ENCODE measurements at regions not wholly inside any gene's neighbourhood (a gene's known extent, or its start where the extent isn't known, plus 50 kb on each side); places are given as distances from the start of the nearest gene placed in this dataset.

DNA sequence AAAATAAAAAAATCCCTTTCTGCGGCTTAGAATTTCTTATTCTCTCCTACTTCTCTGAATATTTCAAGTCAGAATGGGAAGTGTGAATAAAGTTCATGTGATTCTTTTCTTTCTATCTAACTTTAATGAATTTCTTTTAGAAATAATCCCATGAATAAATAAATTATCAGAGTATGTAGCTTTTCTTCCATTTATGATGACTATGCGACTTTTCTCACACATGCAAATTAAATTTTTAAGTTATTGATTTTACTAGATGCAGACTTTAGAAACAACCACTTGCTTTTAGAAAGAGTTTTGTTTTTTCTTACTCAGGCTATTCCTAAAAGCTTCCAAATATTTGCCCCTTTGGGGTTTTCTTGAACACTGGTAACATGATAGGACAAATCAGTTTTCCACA, 477.7 kb upstream of the AGTR1 start:
- Histone ChIP-seq H3K36me3 (ENCODE audit: low read depth, missing control alignments) (no peaks in the 10 kb centered on the region), H3K27ac (no peak overlapping the region), H3K27me3 (no peaks in the 10 kb centered on the region), H3K4me3 (no peak overlapping the region), H3K9me3 (no peaks in the 10 kb centered on the region), H3K4me1 (no peaks in the 10 kb centered on the region)
- intact Hi-C loops (cut with DNase I; ENCODE audit: low total_unique reads) = no loop called here
- TF ChIP-seq, protein P1, sequence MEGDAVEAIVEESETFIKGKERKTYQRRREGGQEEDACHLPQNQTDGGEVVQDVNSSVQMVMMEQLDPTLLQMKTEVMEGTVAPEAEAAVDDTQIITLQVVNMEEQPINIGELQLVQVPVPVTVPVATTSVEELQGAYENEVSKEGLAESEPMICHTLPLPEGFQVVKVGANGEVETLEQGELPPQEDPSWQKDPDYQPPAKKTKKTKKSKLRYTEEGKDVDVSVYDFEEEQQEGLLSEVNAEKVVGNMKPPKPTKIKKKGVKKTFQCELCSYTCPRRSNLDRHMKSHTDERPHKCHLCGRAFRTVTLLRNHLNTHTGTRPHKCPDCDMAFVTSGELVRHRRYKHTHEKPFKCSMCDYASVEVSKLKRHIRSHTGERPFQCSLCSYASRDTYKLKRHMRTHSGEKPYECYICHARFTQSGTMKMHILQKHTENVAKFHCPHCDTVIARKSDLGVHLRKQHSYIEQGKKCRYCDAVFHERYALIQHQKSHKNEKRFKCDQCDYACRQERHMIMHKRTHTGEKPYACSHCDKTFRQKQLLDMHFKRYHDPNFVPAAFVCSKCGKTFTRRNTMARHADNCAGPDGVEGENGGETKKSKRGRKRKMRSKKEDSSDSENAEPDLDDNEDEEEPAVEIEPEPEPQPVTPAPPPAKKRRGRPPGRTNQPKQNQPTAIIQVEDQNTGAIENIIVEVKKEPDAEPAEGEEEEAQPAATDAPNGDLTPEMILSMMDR (IDR thresholded peaks at IDR 0.05) = no peak
- 93 to 98% methylated on average over 2 of the region's 2 CpGs for WGBS, 2 donors
- DNase-seq = no peak

DNA sequence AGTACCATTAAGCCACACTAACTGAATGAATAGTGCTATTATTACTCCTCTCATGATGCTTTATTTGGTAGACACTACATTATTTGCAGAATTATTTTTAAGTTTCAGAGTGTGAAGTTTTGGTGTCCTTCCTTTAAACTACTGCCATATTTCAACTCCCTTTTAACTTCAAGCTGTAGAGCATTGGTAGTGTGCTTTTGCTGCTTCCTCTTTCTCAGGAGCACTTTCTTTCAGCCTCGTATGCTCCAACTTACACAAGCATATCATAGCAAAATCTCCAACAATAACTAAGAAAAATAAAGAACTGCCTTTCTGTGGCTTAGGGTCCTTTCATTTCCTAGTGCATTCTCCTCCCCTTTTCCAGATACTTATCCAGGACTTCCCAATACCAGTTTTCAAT, 476.4 kb upstream of the AGTR1 start:
- H3K27ac ChIP-seq = no peak overlapping the region
- no peaks in the 10 kb centered on the region for H3K27me3 ChIP-seq
- 76 to 82% methylated on average over 1 of the region's 1 CpG for WGBS, 2 donors
- TF ChIP-seq POLR2A (IDR thresholded peaks at IDR 0.05) = no peak
- TF ChIP-seq, protein P1 (IDR thresholded peaks at IDR 0.05) = no peak
- no peaks in the 10 kb centered on the region for H3K9me3 ChIP-seq
- intact Hi-C loops (cut with DNase I; ENCODE audit: low total_unique reads) = no loop called here
- no peaks in the 10 kb centered on the region for H3K4me1 ChIP-seq
- H3K36me3 ChIP-seq (ENCODE audit: low read depth, missing control alignments) = no peaks in the 10 kb centered on the region
- no peak for DNase-seq
- H3K4me3 ChIP-seq = no peak overlapping the region

DNA sequence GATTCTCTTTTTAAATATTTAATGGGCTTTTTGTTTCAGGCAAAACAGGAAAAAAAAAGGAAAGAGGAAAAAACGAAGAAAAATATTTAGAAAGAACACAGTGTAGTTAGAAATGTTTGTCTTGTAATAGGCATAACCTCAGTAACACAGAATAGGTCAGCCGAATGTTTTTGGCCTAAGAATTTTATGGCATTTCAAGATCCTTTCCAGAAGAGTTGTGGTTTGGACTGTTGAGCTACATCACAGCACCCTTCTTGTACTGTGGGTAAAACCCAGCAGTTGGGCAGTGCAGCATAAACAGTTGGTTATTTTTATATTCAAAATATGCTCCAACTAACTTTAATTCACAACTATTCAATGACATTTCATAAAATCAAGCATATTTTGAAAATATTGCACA, 474.4 kb upstream of the AGTR1 start:
- peak overlapping the region in 1 of 2 donors; percentile 46 for H3K27ac ChIP-seq
- H3K4me1 ChIP-seq = no peaks in the 10 kb centered on the region
- no peaks in the 10 kb centered on the region for H3K36me3 ChIP-seq (ENCODE audit: low read depth, missing control alignments)
- no peaks in the 10 kb centered on the region for H3K9me3 ChIP-seq
- TF ChIP-seq, protein P1 (IDR thresholded peaks at IDR 0.05) = no peak
- TF ChIP-seq POLR2A (IDR thresholded peaks at IDR 0.05) = no peak
- no peak for DNase-seq
- intact Hi-C loops (cut with DNase I; ENCODE audit: low total_unique reads) = no loop called here
- H3K4me3 ChIP-seq = no peak overlapping the region
- WGBS, 2 donors = 41 to 54% methylated on average over 2 of the region's 2 CpGs
- no peaks in the 10 kb centered on the region for H3K27me3 ChIP-seq

DNA sequence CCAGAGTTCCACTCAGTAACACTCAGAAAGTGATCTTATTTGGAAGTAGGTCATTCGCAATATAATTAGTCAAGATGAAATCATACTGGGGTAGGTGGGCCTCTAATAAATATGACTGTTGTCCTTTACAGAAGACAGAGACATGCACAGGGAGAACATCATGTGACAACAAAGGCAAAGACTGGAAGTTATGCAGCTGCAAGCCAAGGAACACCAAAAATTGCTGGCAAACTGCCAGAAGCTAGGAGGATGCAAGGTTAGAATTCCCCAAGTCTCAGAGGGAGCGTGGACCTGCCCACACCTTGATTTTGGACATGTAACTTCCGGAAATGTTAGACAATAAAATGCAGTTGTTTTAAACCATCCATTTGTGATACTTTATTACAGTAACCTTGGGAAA, 471.5 kb upstream of the AGTR1 start:
- no peak for TF ChIP-seq POLR2A (IDR thresholded peaks at IDR 0.05)
- TF ChIP-seq, protein P1 (IDR thresholded peaks at IDR 0.05) = no peak
- H3K27ac ChIP-seq = no peak overlapping the region
- DNase-seq = no peak
- no peaks in the 10 kb centered on the region for H3K36me3 ChIP-seq (ENCODE audit: low read depth, missing control alignments)
- whole genome bisulfite sequencing, 2 donors = 72 to 74% methylated on average over 3 of the region's 3 CpGs
- H3K27me3 ChIP-seq = no peaks in the 10 kb centered on the region
- no peaks in the 10 kb centered on the region for H3K4me1 ChIP-seq
- H3K4me3 ChIP-seq = no peak overlapping the region
- H3K9me3 ChIP-seq = no peaks in the 10 kb centered on the region
- intact Hi-C loops (cut with DNase I; ENCODE audit: low total_unique reads) = no loop called here

DNA sequence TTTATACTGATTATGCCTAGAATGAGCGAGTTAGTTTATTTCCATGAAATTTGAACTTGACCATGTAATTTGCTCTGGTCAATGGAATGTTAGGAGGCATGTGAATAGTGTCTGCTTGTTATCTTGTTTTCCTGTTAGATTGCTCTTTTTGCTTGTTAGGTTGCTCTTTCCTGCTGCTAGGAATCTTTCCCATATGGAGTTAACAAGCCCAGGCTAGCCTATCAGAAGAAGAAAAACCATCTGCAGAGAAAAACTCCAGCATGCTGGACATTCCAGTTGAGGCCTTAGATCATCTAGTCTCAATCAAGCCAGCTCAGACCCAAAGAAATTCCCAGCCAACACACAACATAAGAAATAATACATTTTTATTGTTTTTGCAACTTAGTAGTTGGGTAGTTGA, 470.2 kb upstream of the AGTR1 start:
- Histone ChIP-seq H3K4me1 (no peaks in the 10 kb centered on the region), H3K9me3 (no peaks in the 10 kb centered on the region), H3K27me3 (no peaks in the 10 kb centered on the region), H3K27ac (no peak overlapping the region), H3K4me3 (no peak overlapping the region), H3K36me3 (ENCODE audit: low read depth, missing control alignments) (no peaks in the 10 kb centered on the region)
- DNase-seq = no peak
- TF ChIP-seq POLR2A (IDR thresholded peaks at IDR 0.05) = no peak
- TF ChIP-seq, protein P1 (IDR thresholded peaks at IDR 0.05) = no peak
- intact Hi-C loops (cut with DNase I; ENCODE audit: low total_unique reads) = no loop called here
- 69 to 81% methylated on average over 1 of the region's 1 CpG for WGBS, 2 donors
